RKO (cell line): ENCODE measurements at regions not wholly inside any gene's neighbourhood (a gene's known extent, or its start where the extent isn't known, plus 50 kb on each side); places are given as distances from the start of the nearest gene placed in this dataset.

Experiments used
- DNase-seq: peaks from one replicate; pipeline ENCODE4 v3.0.0-alpha.2; 2016; ENCODE audit warnings: low spot score

DNA sequence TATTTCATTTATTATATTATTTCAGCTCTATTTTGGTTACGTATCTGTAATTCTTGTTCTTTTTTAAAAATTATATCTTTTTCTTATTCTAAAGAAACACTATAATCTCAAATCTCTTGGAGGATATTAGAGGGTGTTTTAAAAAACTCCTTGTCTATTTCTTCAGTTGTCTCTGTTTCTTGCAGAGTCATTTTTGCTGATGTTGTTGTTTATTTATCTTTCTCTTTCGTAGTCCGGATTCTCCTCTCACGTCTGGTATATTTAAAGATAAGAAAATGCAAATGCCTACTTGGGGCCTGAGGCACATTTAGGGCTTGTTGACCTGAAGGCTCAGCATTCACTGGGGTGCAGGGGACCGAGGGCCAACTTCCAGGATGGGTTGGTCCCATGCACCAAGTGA is 181.2 kb upstream of the CTBP2 start:
- DNase-seq, result no peak

- DNase-seq, result no peak
Measured at GRCh38 chr10:125340903-125341302, 180.5 kb upstream of the CTBP2 start.

GRCh38 chr10:125337510-125337909 is 177.1 kb upstream of the CTBP2 start:
- DNase-seq, result no peak

- no peak for DNase-seq
Measured at GRCh38 chr10:125334545-125334944, 174.2 kb upstream of the CTBP2 start.

DNA sequence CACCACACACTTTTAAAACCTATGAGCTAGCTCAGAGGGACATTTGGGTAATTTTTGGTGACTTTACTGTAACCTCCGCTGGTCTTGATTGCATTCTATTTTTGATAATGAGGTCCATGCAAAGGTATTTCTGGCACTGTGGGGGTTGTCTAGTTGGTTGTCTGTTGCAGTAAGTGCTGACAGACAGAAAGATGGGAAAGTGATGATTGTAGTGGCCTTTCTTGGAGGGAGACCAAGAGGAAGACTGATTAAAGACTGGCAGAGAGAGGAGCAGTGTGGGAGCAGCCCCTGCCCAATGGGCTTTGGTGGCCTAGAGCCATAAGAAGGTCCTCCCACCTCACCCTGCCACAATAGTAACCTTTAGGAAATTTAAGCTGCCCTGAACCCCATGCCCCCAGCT is 173.4 kb upstream of the CTBP2 start:
- DNase-seq, result no peak

GRCh38 chr10:125333209-125333591 is 172.8 kb upstream of the CTBP2 start:
- no peak for DNase-seq

GRCh38 chr10:125332548-125333208 is 172.3 kb upstream of the CTBP2 start:
- no peak for DNase-seq

DNA sequence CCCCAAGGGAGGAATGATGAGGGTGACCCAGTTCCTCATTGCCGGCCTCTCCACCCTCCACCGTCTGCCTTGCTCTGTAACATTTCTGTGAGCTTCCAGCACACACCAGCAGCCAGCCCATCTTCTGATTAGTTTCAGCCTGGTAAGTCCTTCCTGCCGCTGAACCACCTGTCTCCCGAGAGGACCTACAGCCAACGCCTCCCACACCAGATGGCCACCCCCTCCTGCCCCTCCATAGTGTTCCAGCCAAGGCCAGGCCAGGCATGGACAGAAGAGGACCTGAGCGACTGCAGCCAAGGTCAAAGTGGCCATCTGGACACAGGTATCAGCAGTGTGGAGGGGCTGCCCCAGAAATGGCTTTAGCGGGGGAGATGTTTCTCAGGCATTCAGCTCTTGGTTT is 170.7 kb upstream of the CTBP2 start:
- no peak for DNase-seq

DNA sequence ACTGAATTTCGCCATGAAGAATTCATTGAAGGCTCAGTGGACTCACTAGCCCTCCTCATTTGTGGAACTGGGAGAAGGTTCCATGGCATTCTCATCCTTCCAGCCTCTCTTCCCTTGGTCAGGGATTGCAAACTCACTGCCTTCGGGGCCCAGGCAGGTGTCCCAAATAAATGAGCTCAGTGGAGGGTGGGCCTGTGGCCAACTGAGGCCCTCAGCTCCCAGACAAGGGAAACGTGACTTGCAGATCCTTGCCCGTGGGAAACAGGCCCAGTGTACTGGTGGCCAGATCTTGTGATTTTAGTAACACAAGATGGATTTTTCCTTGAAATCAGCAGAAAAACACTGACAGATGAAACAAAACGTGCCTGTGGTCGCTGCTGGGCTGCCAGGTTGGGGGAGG is 168.7 kb upstream of the CTBP2 start:
- DNase-seq, result no peak

DNA sequence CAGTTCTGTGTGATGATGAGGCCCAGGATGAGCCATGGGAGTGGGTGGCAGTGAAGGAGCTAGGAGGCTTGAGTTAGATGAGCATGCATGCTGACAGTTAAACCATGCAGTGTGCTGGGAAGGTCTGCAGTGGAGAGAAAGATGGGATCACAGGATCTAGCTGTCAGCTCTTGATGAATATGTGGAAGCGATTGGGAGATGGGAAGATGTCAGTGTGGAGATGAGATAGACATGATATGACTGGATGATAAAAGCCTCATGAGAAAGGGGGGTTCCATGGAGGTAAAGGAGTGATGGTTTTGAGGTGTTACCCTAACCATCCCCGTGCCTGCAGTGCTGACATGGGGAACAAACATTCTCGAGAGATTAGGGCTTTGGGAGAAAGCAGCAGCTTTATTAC is 165.0 kb upstream of the CTBP2 start:
- no peak for DNase-seq

- DNase-seq, result no peak
Measured at GRCh38 chr10:125316436-125316835, 156.1 kb upstream of the CTBP2 start.

GRCh38 chr10:125300937-125301336 is 140.6 kb upstream of the CTBP2 start:
- no peak for DNase-seq

DNA sequence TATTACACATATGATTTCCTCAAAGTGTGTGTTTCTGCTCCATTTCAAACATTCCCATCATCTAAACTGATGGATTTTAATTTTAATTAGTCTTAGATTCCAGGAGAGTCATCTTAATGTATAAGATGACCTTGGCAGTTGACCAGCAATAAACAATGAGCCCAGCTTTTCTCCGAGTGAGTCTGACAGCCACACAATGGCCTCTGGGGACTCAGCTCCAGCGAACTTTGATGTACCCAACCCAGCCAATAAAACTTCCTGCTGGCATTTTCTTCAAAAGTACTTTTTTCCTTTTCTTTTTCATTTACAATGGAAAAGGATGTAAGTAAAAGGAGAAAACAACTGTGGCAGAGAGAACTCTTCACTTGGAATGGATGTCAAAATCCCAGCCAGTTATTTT is 139.1 kb upstream of the CTBP2 start:
- DNase-seq, result no peak

DNA sequence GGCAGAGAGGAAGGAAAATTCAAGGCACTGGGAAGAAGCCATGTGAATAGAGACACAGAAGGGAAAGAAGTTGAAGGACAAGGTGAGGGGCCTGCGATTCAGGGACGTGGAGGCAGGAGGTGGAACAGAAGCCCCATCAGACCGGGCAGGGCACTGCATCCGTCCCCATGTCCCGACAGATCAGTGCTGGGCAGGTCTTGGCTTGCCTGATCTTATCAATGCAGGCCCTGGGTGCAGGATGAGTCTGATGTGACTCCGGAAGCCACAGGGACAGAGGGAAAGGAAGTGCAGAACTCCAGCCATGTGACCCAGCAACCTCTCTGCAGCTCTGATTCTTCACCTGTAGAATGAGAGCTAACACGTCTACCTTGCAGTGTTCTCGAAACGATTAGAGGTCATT is 136.2 kb upstream of the CTBP2 start:
- no peak for DNase-seq

- no peak for DNase-seq
Measured at GRCh38 chr10:125294109-125294508, 133.7 kb upstream of the CTBP2 start.

DNA sequence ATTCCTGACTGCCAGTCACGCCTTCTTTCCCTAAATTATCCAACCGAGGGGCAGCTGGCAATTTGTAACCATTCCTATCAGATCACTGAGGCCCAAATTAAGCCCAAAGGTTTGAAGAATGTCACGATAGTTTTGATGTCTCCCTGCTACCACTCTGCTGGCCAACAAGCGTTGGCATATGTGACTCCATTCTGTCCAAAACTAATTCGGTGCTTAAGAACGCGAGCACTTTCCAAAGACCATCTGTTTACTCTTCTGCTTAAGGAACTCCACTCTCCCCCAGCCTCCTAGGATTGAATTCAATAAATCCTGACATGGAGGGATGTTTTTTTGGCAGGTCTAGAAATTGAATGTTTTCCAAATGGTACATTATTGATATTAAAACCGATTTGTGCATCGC is 131.5 kb upstream of the CTBP2 start:
- DNase-seq, result no peak

- DNase-seq, result no peak
Measured at GRCh38 chr10:125289461-125289860, 129.1 kb upstream of the CTBP2 start.

DNA sequence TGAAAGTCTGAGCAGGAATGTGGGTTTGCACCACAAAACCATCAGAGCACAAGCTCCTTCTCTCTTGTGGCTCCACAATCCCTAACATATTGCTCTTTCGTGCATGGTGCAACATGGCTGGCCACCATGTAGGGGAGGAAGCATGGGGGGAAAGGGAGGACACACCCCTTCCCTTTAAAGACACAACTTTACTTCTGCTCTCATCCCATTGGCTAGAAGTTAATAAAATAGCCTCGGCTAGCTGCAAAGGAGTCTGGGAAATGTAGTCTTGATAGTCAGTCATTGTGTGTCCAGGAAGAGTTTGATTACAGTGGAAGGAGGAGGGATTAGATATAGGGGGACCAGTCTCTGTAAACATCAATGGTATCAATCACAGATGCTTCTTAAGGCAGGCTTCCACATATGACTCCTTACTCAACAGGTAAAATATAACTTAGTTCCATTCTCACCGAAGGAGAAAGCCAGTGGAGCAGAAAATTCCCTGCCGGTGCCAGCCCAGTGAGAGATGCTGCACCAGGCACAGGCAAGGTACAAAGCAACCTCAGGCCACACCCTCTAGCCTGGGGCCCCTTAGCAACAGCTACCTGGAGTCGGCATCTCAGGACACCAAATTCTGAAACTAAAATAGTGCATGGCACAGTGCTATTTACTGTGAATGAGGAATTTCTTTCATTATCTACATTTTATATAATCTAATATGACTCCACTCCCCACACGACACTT is 124.7 kb upstream of the CTBP2 start:
- no peak for DNase-seq

DNA sequence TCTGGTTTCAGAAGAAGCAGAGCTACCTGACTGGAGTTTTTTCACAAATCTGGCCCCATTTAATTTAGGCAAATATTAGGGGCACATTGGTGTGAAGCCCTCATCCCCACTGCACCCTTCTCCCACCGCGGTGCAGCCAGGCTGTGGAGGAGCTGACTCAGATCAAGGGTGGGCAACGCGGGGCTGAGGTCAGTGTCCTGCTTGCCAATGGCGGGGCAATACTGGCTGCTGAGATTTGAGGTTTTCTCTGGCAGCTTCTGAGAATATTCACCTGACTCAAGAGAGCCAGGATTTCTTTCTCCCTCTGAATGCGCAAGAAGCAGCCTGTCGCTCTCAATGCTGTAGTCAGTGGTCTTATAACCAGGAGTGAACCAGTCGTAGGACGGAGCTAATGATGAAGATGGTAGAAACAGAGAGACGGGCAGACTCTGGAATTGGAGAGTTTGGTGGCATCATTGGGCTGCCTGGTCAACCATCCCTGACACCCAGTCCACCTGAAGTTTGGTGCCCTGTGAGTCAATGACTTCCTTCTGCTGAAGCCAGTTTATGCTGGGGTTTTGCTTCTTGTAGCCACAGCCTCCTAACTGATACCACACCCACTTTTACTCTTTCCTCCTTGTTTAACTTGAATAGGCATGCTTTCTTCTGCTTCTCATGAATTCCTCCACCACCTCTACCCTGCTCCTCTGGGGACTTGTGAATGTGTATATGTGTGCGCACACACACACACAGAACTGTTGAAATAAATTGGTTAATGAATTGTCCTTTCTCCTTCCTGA is 123.7 kb upstream of the CTBP2 start:
- no peak for DNase-seq

GRCh38 chr10:125283191-125283835 is 123.0 kb upstream of the CTBP2 start:
- no peak for DNase-seq

DNA sequence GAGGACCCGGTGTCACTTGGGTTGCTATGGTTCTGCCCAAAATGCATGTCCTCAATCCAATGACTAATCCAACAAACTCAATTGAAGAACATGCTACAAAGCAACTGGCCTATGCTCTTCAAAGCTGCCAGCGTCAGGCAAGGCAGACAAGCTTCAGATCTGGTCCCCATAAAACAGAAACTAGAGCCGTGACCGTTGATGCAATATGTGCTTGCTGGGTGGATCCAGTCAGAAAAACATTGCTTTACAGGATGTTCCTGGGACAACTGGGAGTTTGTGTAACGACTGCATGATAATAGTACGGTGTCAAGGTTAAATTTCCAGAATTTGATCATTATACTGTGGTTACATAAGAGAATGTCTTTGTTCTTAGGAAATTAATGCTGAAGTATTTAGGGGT is 120.7 kb upstream of the CTBP2 start:
- DNase-seq, result no peak

GRCh38 chr10:125276133-125276532 is 115.8 kb upstream of the CTBP2 start:
- no peak for DNase-seq

DNA sequence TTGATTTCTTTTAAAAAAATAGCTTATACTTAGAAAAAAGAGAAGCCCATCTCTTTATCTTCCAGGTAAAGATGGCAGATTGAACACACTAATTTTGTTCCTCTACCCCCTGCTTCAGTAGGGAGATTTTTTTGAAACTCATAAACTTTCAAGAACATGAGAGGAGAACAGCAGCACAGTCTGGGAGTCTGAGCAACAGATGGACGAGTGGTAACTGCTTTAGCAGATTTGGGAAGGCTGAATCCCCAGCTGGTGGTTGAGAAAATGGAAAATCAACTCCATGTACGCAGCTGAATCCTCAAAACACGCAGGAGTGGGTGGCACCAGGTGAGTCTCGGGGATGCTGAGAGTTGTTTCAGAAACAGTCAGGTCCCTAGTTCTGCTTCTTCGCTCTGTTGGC is 114.6 kb upstream of the CTBP2 start:
- no peak for DNase-seq
